Brain microvascular endothelial cell (primary cell): ENCODE measurements at regions not wholly inside any gene's neighbourhood (a gene's known extent, or its start where the extent isn't known, plus 50 kb on each side); places are given as distances from the start of the nearest gene placed in this dataset.

Experiments
- DNase-seq: peaks from one replicate; pipeline ENCODE4 v3.0.0-alpha.2; 2020
- H3K27ac ChIP-seq: fragments of 250-450 bp; sonication (Bioruptor Pico); 2 replicates; pipeline ENCODE4 v1.5.1; 2020; ENCODE audit warnings: mild to moderate bottlenecking, moderate library complexity
- H3K27me3 ChIP-seq: fragments of 250-450 bp; sonication (Bioruptor Pico); replicated peaks from 2 replicates; pipeline ENCODE4 v1.5.1; 2020; ENCODE audit warnings: mild to moderate bottlenecking
- H3K36me3 ChIP-seq: fragments of 250-450 bp; sonication (Bioruptor Pico); replicated peaks from 2 replicates; pipeline ENCODE4 v1.5.1; 2020; ENCODE audit warnings: mild to moderate bottlenecking
- H3K4me3 ChIP-seq: 2 replicates; pipeline ENCODE4 v1.5.1; 2011; ENCODE audit warnings: low read depth, mild to moderate bottlenecking, control low read depth, low read length, moderate library complexity
- CTCF ChIP-seq: IDR thresholded peaks from 2 replicates; pipeline ENCODE4 v1.5.1; 2011; ENCODE audit warnings: low read depth, mild to moderate bottlenecking, moderate library complexity, low read length, control low read depth, inconsistent platforms; ENCODE audit errors: missing control alignments
- in situ Hi-C: cut with HindIII; loops from 2 replicates; pipeline ENCODE4 v1.10.0; 2017; ENCODE audit warnings: low sequenced_read_pairs, low pct_ligation_motif_present

- H3K36me3 ChIP-seq = no peaks in the 10 kb centered on the region
- H3K27ac ChIP-seq = no peak overlapping the region
- DNase-seq = peak; percentile 11
- no peak overlapping the region for H3K4me3 ChIP-seq
- no peaks in the 10 kb centered on the region for H3K27me3 ChIP-seq
- in situ Hi-C loops = no loop called here
- TF ChIP-seq CTCF = peak; percentile 67
These were observed 64.1 kb downstream of the ZNF641 start for GRCh38 chr12:48286665-48287064.

- no peak for TF ChIP-seq CTCF
- Histone ChIP-seq H3K27me3 (no peaks in the 10 kb centered on the region), H3K27ac (no peak overlapping the region), H3K4me3 (no peak overlapping the region), H3K36me3 (no peaks in the 10 kb centered on the region)
- no peak for DNase-seq
- in situ Hi-C loops = no loop called here
These were observed 64.7 kb downstream of the ZNF641 start for GRCh38 chr12:48285751-48286650.

- H3K36me3 ChIP-seq = no peaks in the 10 kb centered on the region
- no peak for TF ChIP-seq CTCF
These were observed 68.9 kb downstream of the ZNF641 start for GRCh38 chr12:48281811-48282210.

GRCh38 chr12:48280572-48280971 is 70.1 kb downstream of the ZNF641 start:
- no peak for DNase-seq
- Histone ChIP-seq H3K4me3 (no peak overlapping the region), H3K36me3 (no peaks in the 10 kb centered on the region), H3K27ac (no peak overlapping the region), H3K27me3 (no peaks in the 10 kb centered on the region)
- in situ Hi-C loops = no loop called here
- TF ChIP-seq CTCF = no peak

More at GRCh38 chr12:48281811-48282210, 68.9 kb downstream of the ZNF641 start:
- Histone ChIP-seq H3K27me3 (no peaks in the 10 kb centered on the region), H3K4me3 (no peak overlapping the region), H3K27ac (no peak overlapping the region)
- no peak for DNase-seq
- in situ Hi-C loops = no loop called here

GRCh38 chr12:48279601-48280000 is 71.1 kb downstream of the ZNF641 start:
- in situ Hi-C loops = no loop called here
- Histone ChIP-seq H3K4me3 (no peak overlapping the region), H3K27me3 (no peaks in the 10 kb centered on the region), H3K36me3 (no peaks in the 10 kb centered on the region), H3K27ac (no peak overlapping the region)
- DNase-seq = no peak
- no peak for TF ChIP-seq CTCF

GRCh38 chr12:48279101-48279500 is 71.6 kb downstream of the ZNF641 start:
- no peak for TF ChIP-seq CTCF
- no peak for DNase-seq
- in situ Hi-C loops = no loop called here
- Histone ChIP-seq H3K27me3 (no peaks in the 10 kb centered on the region), H3K4me3 (no peak overlapping the region), H3K27ac (no peak overlapping the region), H3K36me3 (no peaks in the 10 kb centered on the region)
